Psoas muscle (tissue), 7 donors: ENCODE measurements at regions not wholly inside any gene's neighbourhood (a gene's known extent, or its start where the extent isn't known, plus 50 kb on each side); places are given as distances from the start of the nearest gene placed in this dataset.

Source experiments
- ATAC-seq, 4 donors: fragments of 200-7000 bp; cut with Tn5 transposase; one replicate each; pipeline ENCODE4 v1.9.1; 2020; ENCODE audit warnings: moderate library complexity in 3 of 4, mild to moderate bottlenecking in 2 of 4
- DNase-seq, 2 donors: peaks; one replicate each; pipeline ENCODE4 v3.0.0-alpha.2; 2020
- H3K27ac ChIP-seq: fragments of 200-600 bp; one replicate; pipeline ENCODE4 v1.8.0; 2022
- H3K27me3 ChIP-seq, 3 donors: fragments of 200-600 bp in 1 of 3; one replicate each; pipeline versions ENCODE4 v1.6.1 to v1.8.0; 2013 to 2022; ENCODE audit warnings: low read length in 2 of 3, mild to moderate bottlenecking in 2 of 3, moderate library complexity in 1 of 3; ENCODE audit not compliant: insufficient read depth in 3 of 3
- H3K36me3 ChIP-seq, 2 donors: fragments of 200-600 bp in 1 of 2; one replicate each; pipeline versions ENCODE4 v1.6.1 to v1.8.0; 2013 to 2022; ENCODE audit warnings: low read depth in 1 of 2, mild to moderate bottlenecking in 1 of 2, moderate library complexity in 1 of 2; ENCODE audit not compliant: insufficient read depth in 1 of 2
- H3K4me1 ChIP-seq: fragments of 200-600 bp; one replicate; pipeline ENCODE4 v1.8.0; 2022
- H3K4me3 ChIP-seq: fragments of 200-600 bp; one replicate; pipeline ENCODE4 v1.8.0; 2022; ENCODE audit warnings: mild to moderate bottlenecking
- H3K9me3 ChIP-seq: fragments of 200-600 bp; one replicate; pipeline ENCODE4 v1.8.0; 2022
- WGBS, 3 donors: extraction: QIAGEN DNeasy Blood & Tissue Kit; methylation state at CpG; one replicate each; pipeline versions ENCODE4 v1.1.6 to v1.1.7; 2013; 5-methylcytosine and 5-hydroxymethylcytosine counted together
- intact Hi-C, 2 donors: fragments of 100-400 bp; cut with DNase I; formaldehyde crosslinking; loops; one replicate each; pipeline versions ENCODE4 v1.11.0 to v1.14.2; 2022
- TF ChIP-seq, protein P1 (sequence below): fragments of 200-600 bp; IDR thresholded peaks from one replicate; pipeline ENCODE4 v1.8.0; 2022; ENCODE audit warnings: antibody characterized with exemption
- donor health status: healthy with polysubstance abuse.
- donor health status: DM: no; HTN: no; CAD: no; lungs with moderate emphysema.
- donor health status: Bipolar disorder and iron deficiency.
- donor health status: healthy.
- donor health status: DM: yes; HTN: yes; CAD: no.
- donor health status: DM: no; HTN: no; CAD: no.
- donor health status: DM: yes; HTN: yes; CAD: no.

DNA sequence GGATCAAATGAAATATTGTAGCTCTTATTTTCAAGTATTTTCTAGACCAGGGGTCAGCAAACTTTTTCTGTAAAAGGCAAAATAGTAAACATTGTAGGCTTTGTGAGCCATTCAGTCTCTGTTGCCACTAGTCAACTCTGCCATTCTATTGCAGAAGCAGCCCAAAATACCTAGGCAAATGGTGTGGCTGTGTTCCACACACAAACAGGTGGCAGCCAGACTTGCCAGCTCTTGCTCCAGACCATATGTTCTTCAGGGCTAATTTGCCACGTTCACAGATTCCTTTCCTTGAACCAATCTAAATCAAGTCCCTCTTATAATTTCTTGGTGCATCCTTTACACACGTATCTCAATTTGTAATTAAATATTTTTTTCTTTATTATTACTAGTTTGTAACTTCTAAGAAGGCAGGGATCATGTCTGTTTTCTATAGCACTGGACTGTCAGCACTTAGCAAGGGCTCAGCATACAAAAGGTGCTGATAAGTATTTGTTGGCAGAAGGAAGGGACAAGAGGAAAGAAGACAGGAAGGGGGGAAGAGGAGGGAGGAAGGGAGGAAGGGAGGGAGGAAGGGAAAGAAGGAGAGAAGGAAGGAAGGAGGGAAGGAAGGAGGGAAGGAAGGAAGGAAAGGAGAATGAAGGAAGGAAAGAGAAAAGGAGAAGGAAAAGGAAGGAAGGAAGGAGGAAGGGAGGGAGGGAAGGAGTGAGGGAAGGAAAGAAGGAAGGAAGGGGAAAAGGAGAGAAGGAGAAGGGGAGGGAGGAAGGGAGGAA, 106.5 kb upstream of the EDEM3 start:
- intact Hi-C loops = no loop called here
- peak; percentile 94 to 99 (median 98) for ATAC-seq
- no peaks in the 10 kb centered on the region for H3K27me3 ChIP-seq
- H3K4me1 ChIP-seq = peaks cover 25% of the 10 kb centered on the region
- TF ChIP-seq, protein P1, sequence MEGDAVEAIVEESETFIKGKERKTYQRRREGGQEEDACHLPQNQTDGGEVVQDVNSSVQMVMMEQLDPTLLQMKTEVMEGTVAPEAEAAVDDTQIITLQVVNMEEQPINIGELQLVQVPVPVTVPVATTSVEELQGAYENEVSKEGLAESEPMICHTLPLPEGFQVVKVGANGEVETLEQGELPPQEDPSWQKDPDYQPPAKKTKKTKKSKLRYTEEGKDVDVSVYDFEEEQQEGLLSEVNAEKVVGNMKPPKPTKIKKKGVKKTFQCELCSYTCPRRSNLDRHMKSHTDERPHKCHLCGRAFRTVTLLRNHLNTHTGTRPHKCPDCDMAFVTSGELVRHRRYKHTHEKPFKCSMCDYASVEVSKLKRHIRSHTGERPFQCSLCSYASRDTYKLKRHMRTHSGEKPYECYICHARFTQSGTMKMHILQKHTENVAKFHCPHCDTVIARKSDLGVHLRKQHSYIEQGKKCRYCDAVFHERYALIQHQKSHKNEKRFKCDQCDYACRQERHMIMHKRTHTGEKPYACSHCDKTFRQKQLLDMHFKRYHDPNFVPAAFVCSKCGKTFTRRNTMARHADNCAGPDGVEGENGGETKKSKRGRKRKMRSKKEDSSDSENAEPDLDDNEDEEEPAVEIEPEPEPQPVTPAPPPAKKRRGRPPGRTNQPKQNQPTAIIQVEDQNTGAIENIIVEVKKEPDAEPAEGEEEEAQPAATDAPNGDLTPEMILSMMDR = no peak
- peak overlapping the region; percentile 77 for H3K27ac ChIP-seq
- peak; percentile 46 to 85 for DNase-seq
- no peaks in the 10 kb centered on the region for H3K36me3 ChIP-seq
- H3K4me3 ChIP-seq = peak overlapping the region; percentile 17
- H3K9me3 ChIP-seq = no peaks in the 10 kb centered on the region
- WGBS, 3 donors = 16 to 31% (median 25%) methylated on average over 2 of the region's 2 CpGs

DNA sequence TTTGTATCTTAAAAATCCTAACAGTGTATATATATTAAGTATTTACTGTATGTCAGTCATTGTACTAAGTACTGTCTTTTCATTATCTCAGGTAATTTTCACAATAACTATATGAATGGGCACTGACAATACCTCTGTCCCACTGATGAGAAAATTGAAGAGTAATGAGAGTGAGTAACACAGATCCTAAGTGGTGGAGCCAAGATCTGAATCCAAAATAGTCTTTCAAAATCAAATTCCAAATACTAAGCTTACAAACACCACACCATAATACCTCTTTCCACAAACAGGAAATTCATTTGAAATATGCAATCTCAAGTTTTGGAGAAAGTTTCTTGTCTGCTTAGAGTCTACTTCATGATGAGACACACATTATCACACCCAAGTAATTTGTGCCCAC, 105.9 kb upstream of the EDEM3 start:
- intact Hi-C loops = no loop called here
- TF ChIP-seq, protein P1 = no peak
- Histone ChIP-seq H3K9me3 (no peaks in the 10 kb centered on the region), H3K4me3 (peak overlapping the region; percentile 17), H3K27ac (peak overlapping the region; percentile 77), H3K27me3 (no peaks in the 10 kb centered on the region), H3K36me3 (no peaks in the 10 kb centered on the region), H3K4me1 (peaks cover 30% of the 10 kb centered on the region)
- peak; percentile 38 to 76 (median 62) for ATAC-seq
- no peak for DNase-seq

DNA sequence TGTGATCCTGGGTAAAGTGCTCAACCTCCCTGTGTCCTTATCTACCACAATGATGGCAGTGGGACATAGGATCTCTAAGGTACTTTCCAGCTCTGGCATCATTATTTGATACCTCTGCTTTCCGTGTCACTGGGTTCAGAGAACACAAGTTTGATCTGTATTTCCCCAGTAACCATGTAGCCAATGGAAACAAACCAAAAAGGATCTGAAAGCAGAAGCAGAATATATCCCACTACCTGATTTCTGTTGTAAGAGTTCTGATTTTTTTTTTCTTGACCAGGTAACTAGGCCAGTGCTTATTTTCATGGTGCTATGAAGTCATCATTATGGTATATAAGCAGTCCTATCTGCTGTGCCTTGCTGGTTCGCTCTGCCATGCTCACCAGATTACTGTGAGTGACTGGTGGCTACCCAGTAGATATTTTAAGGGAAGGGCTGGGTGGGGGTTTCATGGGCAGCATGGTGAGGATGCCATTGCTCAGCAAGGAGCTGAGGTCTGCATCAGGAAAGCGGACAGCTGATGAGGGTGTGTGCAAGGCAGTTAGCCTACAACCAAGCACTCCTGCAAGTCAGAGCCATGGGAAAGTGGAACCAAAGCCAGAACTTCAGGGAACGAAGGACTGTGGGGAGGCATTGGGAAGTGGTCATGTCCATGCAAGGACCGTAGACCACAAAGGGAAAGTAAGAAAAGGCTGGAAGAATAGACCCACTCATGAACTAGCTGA, 104.9 kb upstream of the EDEM3 start:
- no peaks in the 10 kb centered on the region for H3K9me3 ChIP-seq
- ATAC-seq (peak in 1 of 4 donors; percentile 30), DNase-seq (no peak)
- H3K27ac ChIP-seq = peak overlapping the region; percentile 77
- H3K27me3 ChIP-seq = no peaks in the 10 kb centered on the region
- peaks cover 40% of the 10 kb centered on the region for H3K4me1 ChIP-seq
- TF ChIP-seq, protein P1 = no peak
- no peaks in the 10 kb centered on the region for H3K36me3 ChIP-seq
- intact Hi-C loops = no loop called here
- peak overlapping the region; percentile 17 for H3K4me3 ChIP-seq
- WGBS, 3 donors = 71 to 88% (median 76%) methylated on average over 5 of the region's 5 CpGs

DNA sequence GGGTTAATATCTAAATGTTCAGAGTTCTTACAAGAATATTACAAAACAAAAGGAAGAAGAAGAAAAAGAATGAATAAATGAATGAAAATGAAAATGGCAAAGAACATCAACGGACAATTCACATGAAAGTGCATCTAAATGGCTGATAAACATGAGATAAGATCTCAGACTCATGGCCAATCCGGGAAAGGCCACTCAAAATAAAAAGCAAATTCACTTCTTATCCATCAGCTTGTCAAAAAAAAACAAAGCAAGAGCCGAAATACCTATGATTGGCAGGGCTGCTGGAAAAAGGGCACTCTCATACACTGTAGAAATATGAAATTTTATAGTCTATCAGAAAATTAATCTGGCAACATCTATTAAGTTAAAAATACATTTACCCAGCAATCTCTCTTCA, 103.6 kb upstream of the EDEM3 start:
- Histone ChIP-seq H3K36me3 (no peaks in the 10 kb centered on the region), H3K27me3 (no peaks in the 10 kb centered on the region), H3K9me3 (no peaks in the 10 kb centered on the region), H3K4me1 (peaks cover 47% of the 10 kb centered on the region), H3K4me3 (no peak overlapping the region), H3K27ac (no peak overlapping the region)
- DNase-seq (no peak), ATAC-seq (no peak)
- intact Hi-C loops = no loop called here
- WGBS, 3 donors = 68 to 82% (median 80%) methylated on average over 3 of the region's 3 CpGs
- TF ChIP-seq, protein P1 = no peak
